NCI-H2081 treated with DMSO at 0.1 percent for 48 hours (cell line): ENCODE measurements at regions not wholly inside any gene's neighbourhood (a gene's known extent, or its start where the extent isn't known, plus 50 kb on each side); places are given as distances from the start of the nearest gene placed in this dataset.

ENCODE experiments used
- DNase-seq: peaks from one replicate; lab custom pipeline; 2025; lab: John Stamatoyannopoulos, UW

DNA sequence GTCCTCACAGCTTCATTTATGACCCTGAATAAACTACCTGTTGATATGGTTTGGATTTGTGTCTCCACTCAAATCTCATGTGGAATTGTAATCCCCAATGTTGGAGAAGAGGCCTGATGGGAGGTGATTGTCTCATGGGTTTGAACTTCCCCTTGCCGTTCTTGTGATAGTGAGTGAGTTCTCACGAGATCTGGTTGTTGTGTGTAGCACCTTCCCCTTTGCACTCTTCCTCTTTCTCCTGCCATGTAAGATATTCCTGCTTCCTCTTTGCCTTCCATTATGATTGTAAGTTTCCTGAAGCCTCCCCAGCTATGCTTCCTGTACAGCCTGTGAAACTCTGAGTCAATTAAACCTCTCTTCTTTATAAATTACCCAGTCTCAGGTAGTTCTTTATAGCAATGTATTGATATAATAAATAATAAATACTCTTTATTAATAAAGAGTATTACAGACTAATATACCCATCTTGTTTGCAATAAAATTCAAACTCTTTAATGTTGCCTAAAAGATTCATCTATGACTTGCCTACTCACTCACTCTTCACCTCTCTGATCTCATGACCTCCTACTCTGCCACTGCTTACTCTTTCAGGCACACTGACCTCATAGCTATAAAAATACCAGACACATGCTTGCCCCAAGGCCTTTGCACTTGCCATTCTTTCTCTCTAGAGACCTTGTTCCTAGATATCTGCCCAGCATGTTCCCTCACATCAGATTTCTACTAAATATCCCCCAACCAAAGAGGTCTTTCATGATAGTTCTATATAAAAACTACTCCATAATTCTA is 256.4 kb upstream of the MARCKS start:
- DNase-seq, result no peak

DNA sequence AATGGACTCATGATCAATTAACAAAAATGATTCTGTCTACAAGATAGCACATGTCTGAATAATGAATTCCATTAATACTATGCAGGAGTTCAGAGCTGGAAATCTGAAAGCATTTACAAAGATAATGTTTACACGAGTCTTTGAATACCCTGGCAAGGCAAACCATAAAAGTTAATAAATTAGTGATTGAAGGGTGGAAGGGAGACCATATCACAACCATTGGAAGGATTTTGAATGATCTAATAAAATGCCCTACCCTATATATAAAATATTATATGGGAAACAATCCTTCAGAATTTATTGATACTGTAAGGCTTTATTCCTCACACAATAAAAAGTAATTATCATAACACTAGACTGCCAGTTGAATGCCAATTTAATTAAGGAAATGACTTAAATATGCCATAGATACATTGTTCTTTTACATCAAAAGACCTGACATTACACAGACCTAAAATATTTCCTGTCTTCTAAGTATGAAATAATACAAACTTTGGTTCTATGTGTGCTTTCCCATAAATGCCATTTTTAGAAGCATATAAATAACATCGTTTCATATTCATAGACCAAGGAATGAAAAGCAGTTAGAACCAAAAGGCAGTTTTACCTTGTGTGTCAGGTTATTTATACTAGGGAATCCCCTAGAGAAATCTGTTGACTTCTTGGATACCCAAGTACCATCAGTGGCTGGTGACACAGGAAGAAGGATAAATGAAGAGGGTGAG is 249.2 kb upstream of the MARCKS start:
- DNase-seq, result no peak

DNA sequence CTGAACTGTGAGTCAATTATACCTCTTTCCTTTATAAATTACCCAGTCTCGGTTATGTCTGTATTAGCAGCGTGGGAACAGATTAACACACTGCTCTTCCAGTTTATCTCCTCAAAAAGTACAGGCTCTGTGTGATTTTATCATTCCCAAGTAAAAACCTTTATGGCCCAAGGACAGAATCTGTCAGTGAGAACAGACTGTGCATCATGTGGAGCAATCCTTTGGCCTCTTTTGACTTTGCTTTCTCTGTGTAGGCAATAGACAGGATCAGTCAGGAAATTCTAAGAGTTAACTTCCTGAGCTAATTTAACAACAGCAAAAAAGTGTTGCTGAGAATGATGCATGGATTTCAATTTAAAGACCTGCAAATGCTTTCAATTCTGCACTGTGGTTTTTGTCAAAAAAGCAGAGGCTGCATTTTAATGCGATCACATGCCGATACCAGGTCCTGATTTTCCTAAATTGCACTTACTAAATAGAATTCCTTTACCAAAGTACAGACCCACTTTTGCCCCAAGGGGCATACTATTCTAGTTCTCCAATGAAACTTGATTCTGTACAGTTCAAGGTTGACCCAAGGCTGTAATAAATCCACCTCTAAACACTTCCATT is 246.7 kb upstream of the MARCKS start:
- DNase-seq, result no peak

DNA sequence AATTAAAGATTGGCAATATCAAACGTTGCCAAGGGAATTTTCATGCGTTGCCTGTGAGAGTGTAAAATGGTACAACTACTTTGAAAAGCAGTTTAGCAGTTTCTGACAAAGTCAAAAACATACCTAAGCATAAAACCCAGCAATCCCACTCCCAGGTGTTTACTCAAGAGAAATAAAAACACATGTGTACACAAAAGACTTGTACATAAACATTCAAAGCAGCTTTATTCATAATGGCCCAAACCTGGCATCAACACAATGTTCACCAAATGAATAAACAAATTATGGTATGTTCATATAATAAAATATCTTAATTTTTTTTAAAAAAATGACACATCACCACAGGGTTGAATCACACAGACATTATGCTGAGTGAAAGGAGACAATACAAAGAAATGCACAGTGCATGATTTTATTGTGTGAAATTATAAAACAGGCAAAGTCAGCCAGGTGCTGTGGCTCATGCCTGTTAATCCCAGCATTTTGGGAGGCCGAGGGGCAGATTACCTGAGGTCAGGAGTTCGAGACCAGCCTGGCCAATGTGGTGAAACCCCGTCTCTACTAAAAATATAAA is 240.4 kb upstream of the MARCKS start:
- DNase-seq, result no peak

DNA sequence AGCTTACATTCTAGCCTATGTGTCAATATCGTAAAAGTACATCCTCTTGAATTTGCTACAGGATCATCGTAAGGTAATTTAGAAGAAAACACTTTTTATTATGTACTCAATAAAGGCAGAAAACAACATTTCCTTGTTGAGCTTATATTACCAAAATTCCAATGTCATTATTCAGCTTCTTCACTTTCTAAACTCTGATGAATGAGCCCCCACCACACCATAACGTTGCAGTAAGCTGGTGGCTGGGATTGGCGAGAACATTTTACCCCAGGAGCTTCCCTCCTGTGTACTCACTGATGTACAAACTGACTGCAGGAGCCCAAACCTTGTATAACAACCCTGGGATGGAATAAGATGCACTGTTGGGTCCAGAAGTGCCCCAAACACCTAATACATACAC is 238.1 kb upstream of the MARCKS start:
- DNase-seq, result no peak

DNA sequence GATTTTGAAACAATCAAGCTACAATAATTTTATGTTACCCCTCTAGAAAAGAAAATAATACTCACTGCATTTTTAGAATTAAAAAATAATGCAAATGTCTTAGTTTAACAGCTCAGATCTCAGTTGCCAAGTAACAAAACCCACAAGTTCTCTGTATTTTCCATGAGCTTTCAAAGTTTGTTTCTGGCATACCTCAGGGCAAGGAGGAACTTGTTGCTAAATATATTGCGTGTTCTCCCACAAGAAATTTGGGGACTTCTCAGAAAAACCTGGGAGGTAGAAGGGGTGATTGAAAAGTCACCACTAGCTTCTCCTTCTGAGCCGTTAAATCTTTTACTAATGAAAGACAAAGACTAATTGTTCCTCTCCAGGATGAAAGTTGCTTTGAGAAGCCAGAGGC is 236.8 kb upstream of the MARCKS start:
- no peak for DNase-seq

DNA sequence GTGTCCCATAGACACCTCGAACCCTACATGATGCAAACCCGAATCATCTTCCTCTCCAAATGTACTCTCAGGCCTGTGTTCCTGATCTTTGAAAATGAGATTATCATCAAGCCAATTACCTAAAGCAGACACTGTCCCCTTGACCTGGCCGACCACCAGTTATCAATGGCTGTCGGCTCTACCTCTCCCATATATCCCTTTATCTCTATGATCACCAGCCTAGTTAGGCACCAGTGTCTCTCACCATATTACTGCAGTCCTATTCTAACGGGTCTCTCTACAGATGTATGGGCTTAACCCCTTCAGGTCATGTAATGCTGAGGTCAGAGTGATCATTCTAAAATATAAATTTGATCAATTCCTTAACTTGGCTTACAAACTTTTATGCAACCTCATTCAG is 234.9 kb upstream of the MARCKS start:
- no peak for DNase-seq

DNA sequence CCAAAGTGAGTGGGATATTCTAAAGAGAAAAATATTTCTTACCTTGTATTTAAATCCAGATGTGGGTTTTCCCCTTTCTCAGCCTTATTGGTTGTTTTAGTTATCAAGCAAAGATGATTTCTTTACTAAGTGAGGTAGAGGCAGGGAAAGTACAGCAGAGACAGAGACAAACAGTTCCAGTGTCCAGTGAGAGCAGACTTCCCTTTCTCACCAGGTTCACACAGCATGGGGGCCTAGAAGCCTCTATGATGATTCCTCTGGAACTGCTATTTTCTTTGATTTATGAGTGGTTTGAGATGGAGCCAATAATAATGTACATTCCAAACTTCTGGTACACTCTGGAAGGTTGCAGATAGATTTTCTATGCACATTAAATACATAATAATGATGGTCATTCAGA is 234.0 kb upstream of the MARCKS start:
- no peak for DNase-seq

DNA sequence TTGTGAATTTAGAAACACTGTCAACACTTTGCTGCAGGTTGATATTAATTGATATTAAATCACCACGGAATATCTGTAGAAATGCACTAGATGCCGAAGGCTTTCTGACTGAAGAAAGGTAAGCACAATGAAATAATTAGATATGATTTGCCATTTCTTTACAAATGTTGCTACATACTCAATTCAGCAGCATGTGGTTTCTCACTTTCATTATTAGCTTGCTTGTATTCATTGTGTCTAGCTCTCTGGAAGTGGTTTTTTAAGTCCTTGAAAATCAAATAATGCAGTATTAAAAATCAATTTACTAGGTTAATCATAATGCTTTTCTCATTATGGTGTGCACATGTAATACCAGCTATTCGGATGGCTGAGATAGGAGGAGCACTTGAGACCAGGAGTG is 231.3 kb upstream of the MARCKS start:
- DNase-seq, result no peak

DNA sequence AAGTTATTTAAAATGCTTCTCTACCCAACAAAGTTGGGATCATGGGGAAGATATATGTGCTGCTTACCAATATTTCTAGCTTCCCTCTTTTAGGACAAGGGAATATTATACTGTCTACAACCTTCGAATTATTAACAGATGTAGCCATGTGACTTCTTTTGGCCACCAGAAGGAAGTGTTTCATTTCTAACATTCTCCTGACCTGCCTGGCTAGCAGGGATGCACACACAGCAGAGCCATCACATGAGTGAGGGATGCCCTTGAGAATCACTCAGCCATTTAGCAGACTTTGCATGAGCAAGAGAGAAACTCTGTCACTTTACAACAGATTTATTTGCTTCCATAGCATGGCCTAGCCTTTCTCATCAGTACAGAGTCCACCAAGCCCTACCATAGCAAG is 230.7 kb upstream of the MARCKS start:
- DNase-seq, result no peak

DNA sequence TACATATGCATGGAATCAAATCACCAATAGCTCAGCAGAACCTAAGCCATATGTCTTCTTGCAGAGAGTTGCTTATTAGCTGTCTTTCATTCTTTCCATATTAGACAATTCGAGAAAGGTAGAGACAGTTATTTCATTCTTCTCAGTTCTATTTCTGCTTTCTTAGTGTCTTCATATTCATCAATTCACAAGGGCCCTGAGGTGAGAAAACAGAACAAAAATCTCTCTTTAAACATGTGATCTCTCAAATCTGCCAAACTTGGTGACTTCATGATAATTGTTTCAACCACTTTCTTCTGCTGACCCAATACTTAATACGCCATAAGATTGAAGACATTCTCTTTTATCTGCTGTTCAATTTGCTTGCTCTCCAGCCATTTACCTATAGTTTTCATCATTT is 229.7 kb upstream of the MARCKS start:
- no peak for DNase-seq

DNA sequence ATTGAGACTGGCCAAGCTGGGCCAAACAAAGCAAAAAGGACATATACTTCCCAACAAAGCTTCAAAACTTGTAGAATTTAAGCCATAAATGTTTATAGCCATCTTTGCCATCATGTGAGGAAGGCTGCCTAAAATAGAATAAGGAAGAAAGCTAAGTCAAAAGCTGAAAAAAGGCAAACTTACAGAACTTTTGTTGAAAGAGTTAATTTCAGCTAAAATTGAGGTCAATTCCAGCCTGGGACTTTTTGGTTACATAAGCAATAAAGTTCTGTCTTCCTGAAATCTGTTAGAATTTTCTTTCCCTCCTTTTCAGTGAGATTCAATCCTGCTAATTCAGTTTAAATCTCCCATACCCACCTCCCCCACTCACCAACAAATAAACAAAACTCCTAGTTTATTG is 227.9 kb upstream of the MARCKS start:
- no peak for DNase-seq

DNA sequence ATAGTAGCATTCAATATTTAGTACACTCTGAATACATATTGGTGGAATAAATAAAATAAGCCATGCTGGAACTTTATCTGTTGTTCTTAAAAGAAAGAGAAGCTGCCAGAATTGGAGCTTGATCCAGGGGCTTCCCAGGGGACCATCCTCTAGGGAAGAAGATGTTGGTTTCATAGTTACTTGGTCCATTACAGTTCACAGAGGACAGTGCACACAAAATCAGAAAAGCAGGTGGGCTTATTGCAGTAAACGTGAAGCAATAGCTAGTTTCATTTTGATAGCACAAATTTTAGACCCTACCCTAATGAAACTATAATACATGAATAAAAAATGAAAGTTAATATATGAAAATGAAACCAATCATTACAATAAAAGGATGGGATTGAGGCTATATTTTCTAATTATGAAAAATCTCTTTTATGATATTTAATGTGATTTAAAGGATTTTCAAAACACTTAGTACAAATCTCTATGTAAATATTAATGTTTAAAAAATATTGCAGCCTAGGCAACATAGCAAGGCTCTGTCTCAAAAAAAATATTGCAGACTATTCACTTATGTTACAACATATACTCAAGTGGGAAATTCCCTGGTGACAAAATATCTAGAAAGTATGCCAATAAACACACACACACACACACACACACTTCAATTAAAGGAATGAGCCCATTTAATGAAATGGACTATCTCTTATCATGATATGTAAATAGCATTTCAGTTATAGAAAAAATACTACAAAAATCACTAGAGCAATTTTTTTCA is 227.0 kb upstream of the MARCKS start:
- no peak for DNase-seq

DNA sequence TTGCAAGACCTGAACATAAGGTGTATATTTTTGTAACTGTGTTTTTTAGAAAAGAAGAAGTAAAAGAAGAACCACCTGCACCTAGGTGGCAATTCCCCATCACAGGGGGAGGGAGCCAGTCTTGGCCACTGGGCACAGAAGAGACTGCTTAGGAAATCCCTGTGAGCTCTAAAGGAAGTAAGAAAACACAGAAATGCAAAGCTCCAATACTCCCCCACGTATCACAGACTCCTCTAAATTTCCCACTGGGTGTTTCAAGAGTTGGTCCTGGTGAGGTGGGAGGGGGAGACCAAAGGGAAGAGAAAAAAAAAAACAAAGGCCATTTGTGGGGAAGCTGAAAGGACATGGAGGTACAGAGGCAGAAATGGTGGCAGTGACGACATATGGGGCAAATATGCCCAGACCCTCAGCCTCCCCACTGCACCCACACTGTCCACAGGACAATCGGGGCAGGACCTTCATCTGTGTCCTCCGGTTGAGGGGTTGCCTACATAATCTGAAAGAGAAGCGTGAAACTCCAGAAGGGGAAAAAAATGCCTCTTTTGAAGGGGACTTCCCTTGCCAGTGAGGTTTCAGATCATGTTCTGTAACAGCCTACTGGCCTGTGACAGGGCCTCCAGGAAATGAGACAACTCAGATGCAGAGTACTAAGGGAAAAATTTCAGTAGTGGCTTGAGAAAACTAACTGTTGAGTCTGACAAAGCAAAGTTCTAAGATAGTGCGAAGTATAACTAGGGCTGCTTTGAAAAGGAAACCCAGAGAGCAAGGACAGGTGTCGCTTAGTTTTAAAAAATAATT is 226.2 kb upstream of the MARCKS start:
- no peak for DNase-seq

DNA sequence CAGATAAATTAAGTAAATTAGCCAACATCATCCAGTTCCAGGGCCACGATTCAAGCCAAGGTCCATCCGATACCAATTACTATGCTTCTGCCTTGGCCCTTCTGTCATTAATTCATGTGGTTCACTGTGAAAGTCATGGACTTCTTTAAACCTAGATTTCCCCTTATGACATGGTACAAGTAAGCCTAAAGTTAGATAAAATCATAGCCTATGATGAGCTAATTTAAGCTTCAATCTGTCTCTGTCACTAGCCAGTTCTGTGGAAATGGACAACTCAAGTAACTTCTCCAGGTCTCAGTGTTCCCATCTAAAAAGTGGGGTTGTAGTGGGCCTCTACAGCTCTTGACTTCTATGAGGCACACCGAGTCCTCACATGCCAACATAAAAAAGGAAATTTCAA is 225.5 kb upstream of the MARCKS start:
- no peak for DNase-seq

DNA sequence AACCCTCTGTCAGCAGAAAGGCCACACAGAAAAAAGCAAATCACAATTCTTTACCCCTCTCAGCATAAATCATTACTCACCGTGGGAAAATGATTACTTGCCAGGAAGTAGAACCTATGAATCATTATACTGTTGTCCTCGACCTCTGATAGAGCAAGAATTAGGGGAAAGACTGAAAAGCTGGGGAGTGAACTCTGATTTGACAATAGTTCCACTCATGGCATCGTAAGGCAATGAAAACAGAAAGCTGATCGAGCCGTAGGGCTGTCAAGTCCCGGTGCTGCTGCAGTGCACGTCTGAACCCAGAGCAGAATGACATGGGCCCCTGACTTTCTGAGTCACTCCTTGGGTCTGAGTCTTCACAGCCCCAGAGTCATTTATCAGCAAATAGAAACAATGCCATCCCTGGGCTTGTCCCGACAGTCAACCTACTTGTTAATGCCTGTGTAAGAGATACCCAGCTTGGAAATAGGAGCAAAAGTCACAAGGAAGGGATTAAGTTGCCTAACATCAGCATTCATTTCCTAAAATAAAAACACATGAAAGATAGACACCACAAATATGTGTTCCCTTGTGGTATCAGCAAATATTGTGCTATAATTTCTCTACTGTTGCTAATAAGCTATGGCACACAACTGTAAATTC is 224.8 kb upstream of the MARCKS start:
- no peak for DNase-seq

DNA sequence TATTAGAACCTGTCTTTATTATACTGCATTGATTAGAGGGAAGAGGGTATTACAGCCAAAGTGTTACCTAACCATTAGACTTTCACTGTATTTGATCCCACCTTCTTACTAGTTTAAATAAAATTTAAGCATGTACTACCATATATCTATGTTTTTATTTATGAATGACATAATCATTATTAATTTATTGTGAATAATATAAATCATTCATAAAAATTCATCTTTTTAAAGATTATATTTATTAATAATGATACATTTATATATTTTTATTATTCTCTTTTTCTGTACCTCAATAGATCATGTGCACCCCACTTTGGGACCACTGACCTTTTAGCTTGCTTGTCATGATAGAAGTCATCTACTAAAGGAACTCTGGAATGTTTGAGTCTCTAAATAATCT is 223.5 kb upstream of the MARCKS start:
- no peak for DNase-seq

DNA sequence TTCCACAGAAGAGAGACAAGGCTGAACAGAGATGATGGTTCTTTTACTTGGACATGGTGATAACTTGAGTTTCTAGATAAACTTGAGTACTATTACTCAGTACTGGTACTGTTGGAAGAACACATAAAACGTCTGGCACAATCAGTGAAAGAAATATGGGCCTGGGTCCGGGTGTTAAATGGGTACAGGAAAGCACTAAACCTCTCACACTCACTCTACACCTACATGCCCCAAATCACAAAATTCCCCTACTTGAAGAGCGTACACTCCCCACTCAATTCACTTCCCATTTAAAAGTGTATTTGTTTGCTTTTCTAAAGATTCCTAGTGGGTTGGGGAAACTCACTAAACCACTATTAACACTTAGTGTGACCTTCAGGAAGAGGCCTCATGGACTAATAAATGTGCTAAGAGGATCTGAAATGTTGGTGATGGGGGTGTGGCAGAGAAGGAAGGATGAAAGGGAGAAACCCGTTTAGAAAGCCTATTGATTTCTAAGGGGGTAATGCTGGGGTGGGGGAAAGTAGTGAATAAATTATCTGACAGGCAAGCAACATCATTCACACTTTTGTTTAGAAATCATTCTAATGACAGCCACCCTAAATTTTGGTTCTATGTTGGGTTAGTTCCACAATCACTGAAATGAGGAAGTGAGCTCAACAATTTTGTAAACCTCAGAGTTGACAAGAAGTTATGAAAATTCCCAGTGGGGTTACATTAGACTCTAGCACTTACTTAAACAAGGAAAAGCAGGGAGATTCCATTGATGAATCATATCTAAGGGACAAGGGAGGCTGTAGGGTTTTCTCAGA is 222.6 kb upstream of the MARCKS start:
- no peak for DNase-seq

DNA sequence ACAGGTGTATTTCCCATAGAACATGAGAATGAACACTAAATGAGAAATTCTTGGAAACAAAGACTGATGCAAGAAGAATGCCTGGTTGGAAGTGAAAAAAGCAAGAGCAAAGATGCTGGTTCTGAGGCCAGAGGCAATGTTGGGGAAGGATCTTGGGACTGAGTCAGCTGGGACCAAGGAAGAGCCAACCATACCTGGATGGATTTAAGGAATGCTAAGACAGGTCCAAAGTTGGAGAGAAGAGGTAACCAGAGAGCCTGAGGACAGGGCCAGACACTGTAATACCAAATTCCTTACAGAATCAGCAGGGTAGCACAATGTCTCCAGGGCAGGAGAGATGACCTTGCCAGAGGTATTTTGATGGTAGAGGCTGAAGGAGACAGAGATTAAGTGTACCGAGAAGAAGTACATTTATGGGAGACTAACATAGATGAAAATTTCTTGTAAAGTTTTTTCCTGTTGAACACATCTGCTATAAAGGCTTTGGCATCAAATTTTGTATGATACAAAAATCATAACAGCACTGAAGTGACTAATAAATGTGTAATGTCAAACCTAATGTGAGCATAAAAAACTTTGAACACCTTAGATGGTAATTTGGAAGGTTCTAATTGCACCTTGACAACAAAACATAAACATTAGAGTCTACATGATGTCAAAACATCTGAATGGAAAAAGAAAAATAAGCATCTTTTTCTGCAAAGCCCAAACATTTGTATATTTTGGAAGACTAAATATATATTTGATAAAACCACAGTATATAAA is 221.7 kb upstream of the MARCKS start:
- DNase-seq, result no peak
